HCT116 (cell line): ENCODE measurements at regions not wholly inside any gene's neighbourhood (a gene's known extent, or its start where the extent isn't known, plus 50 kb on each side); places are given as distances from the start of the nearest gene placed in this dataset.

Experiments used
- ATAC-seq: fragments of 200-7000 bp; cut with Tn5 transposase; 2 replicates; pipeline ENCODE4 v1.9.1; 2020; ENCODE audit warnings: mild to moderate bottlenecking, moderate library complexity
- BruUV-seq: library from RNA; stranded (reverse); fragments of 400-500 nt; replicated peaks from 2 replicates; lab custom pipeline; 2021; lab: Mats Ljungman, UMichigan
- CTCF ChIA-PET: fragments of 300-600 bp; sonication (Branson Sonifier 250); formaldehyde crosslinking; loops from one replicate; lab custom pipeline; 2021; ENCODE audit warnings: antibody characterized with exemption; lab: Charles Lee
- POLR2A ChIA-PET: fragments of 300-600, 350-600 bp; sonication (Branson Sonifier 250); formaldehyde crosslinking; loops from one replicate; lab custom pipeline; 2021; ENCODE audit warnings: antibody characterized with exemption; lab: Charles Lee
- RAD21 ChIA-PET, 2 experiments: fragments of 300-600 bp; sonication (Branson Sonifier 250); formaldehyde crosslinking; loops; one replicate each; lab custom pipeline; 2023; ENCODE audit warnings: low total read pairs in 2 of 2; ENCODE audit not compliant: uncharacterized antibody in 2 of 2, unreplicated experiment in 2 of 2, low non-redundant PET in 1 of 2; lab: Charles Lee
- DNase-seq: peaks from one replicate; pipeline ENCODE4 v3.0.0-alpha.2; 2010; ENCODE audit warnings: low read depth, low spot score
- H2AFZ ChIP-seq: fragments of 200-600 bp; shearing (Covaris generic), sonication (generic); 2 replicates; pipeline ENCODE4 v1.6.1; 2017; ENCODE audit warnings: low read depth, mixed run types, mixed read lengths, antibody characterized with exemption, low read length; ENCODE audit not compliant: poor library complexity, severe bottlenecking
- H3K27ac ChIP-seq: 2 replicates; pipeline ENCODE4 v1.5.1; 2012; ENCODE audit warnings: low read depth, low read length
- H3K27me3 ChIP-seq: fragments of 200-600 bp; sonication (generic); 2 replicates; pipeline ENCODE4 v1.6.1; 2016; ENCODE audit warnings: mixed run types, low read length, mixed read lengths; ENCODE audit not compliant: insufficient read depth
- H3K36me3 ChIP-seq, 2 experiments: fragments of 200-500 bp in 1 of 2; fragments of 200-600 bp in 1 of 2; sonication (Bioruptor generic) in 1 of 2; sonication (generic) in 1 of 2; 2 replicates each; pipeline versions ENCODE4 v1.5.1 to v1.6.1; 2014 to 2016; ENCODE audit warnings: low read length in 2 of 2, inconsistent platforms in 1 of 2, mixed read lengths in 1 of 2, mixed run types in 1 of 2; ENCODE audit not compliant: insufficient read depth in 2 of 2, control insufficient read depth in 1 of 2
- H3K4me1 ChIP-seq, 2 experiments: fragments of 200-600 bp in 1 of 2; sonication (generic) in 1 of 2; 2 replicates each; pipeline versions ENCODE4 v1.5.1 to v1.6.1; 2012 to 2017; ENCODE audit warnings: low read length in 2 of 2, inconsistent platforms in 1 of 2, mild to moderate bottlenecking in 1 of 2, mixed read lengths in 1 of 2, mixed run types in 1 of 2, moderate library complexity in 1 of 2; ENCODE audit not compliant: insufficient read depth in 2 of 2, control insufficient read depth in 1 of 2
- H3K4me2 ChIP-seq: fragments of 200-600 bp; sonication (generic); 2 replicates; pipeline ENCODE4 v1.6.1; 2017; ENCODE audit warnings: mixed run types, low read length, mixed read lengths
- H3K4me3 ChIP-seq, 2 experiments: fragments of 200-600 bp in 1 of 2; sonication (generic) in 1 of 2; replicated peaks in 1 of 2; 2 replicates each; pipeline ENCODE4 v1.5.1; 2011 to 2016; ENCODE audit warnings: low read length in 2 of 2, control low read depth in 1 of 2, low read depth in 1 of 2, mild to moderate bottlenecking in 1 of 2, mixed read lengths in 1 of 2, mixed run types in 1 of 2
- H3K79me2 ChIP-seq: fragments of 200-600 bp; sonication (generic); 2 replicates; pipeline ENCODE4 v1.6.1; 2017; ENCODE audit warnings: mild to moderate bottlenecking, mixed run types, low read length, moderate library complexity, mixed read lengths; ENCODE audit not compliant: insufficient read depth
- H3K9ac ChIP-seq: fragments of 200-600 bp; sonication (generic); 2 replicates; pipeline ENCODE4 v1.6.1; 2016; ENCODE audit warnings: low read length, mixed read lengths
- H3K9me2 ChIP-seq: fragments of 200-600 bp; sonication (generic), shearing (Covaris generic); 2 replicates; pipeline ENCODE4 v1.6.1; 2017; ENCODE audit warnings: mixed run types, mild to moderate bottlenecking, moderate library complexity; ENCODE audit not compliant: insufficient read depth
- H3K9me3 ChIP-seq, 2 experiments: fragments of 200-500 bp in 1 of 2; fragments of 200-600 bp in 1 of 2; sonication (Bioruptor generic) in 1 of 2; sonication (generic) in 1 of 2; 2 replicates each; pipeline ENCODE4 v1.6.1; 2014 to 2017; ENCODE audit warnings: low read length in 2 of 2, mixed read lengths in 2 of 2, inconsistent platforms in 1 of 2, low read depth in 1 of 2, mild to moderate bottlenecking in 1 of 2, mixed run types in 1 of 2, moderate library complexity in 1 of 2; ENCODE audit not compliant: control insufficient read depth in 1 of 2, insufficient read depth in 1 of 2
- H4K20me1 ChIP-seq: fragments of 200-600 bp; sonication (generic), shearing (Covaris generic); 2 replicates; pipeline ENCODE4 v1.6.1; 2017; ENCODE audit warnings: mixed run types, mild to moderate bottlenecking, moderate library complexity; ENCODE audit not compliant: insufficient read depth
- CBX3 ChIP-seq: IDR thresholded peaks from 2 replicates; pipeline ENCODE4 v1.6.1; 2012; ENCODE audit warnings: low read depth
- CEBPB ChIP-seq: IDR thresholded peaks from 2 replicates; pipeline ENCODE4 v1.6.1; 2012; ENCODE audit warnings: low read depth
- EGR1 ChIP-seq: IDR thresholded peaks from 2 replicates; pipeline ENCODE4 v1.6.1; 2012; ENCODE audit warnings: low read depth
- EZH2 ChIP-seq: fragments of 200-600 bp; sonication (generic); IDR thresholded peaks from 2 replicates; pipeline ENCODE4 v1.6.1; 2017; ENCODE audit warnings: antibody characterized with exemption, mixed run types
- EZH2phosphoT487 ChIP-seq: fragments of 200-600 bp; IDR thresholded peaks from 2 replicates; pipeline ENCODE4 v1.6.1; 2018; ENCODE audit warnings: antibody characterized with exemption, borderline replicate concordance
- FOSL1 ChIP-seq: IDR thresholded peaks from 2 replicates; pipeline ENCODE4 v1.6.1; 2012; ENCODE audit warnings: low read depth
- JUND ChIP-seq: IDR thresholded peaks from 2 replicates; pipeline ENCODE4 v1.6.1; 2012
- POLR2A ChIP-seq: IDR thresholded peaks from 2 replicates; pipeline ENCODE4 v1.7.0; 2011; ENCODE audit warnings: borderline replicate concordance; ENCODE audit not compliant: insufficient read depth, insufficient read length; ENCODE audit errors: extremely low read depth
- POLR2AphosphoS5 ChIP-seq: IDR thresholded peaks from 2 replicates; pipeline ENCODE4 v1.6.1; 2011; ENCODE audit warnings: mild to moderate bottlenecking, low read depth, low read length, moderate library complexity
- SIN3A ChIP-seq: IDR thresholded peaks from 2 replicates; pipeline ENCODE4 v1.6.1; 2012; ENCODE audit warnings: low read depth
- TCF7L2 ChIP-seq: IDR thresholded peaks from 2 replicates; pipeline ENCODE4 v1.7.0; 2011; ENCODE audit warnings: borderline replicate concordance, inconsistent platforms; ENCODE audit not compliant: insufficient read depth, insufficient read length; ENCODE audit errors: extremely low read depth
- YY1 ChIP-seq: IDR thresholded peaks from 2 replicates; pipeline ENCODE4 v1.6.1; 2011; ENCODE audit warnings: low read length, low read depth, moderate library complexity, mild to moderate bottlenecking; ENCODE audit not compliant: insufficient replicate concordance; ENCODE audit errors: extremely low read depth
- ZFX ChIP-seq: fragments of 450-650 bp; IDR thresholded peaks from 2 replicates; pipeline ENCODE4 v1.6.1; 2017
- intact Hi-C: fragments of 100-400 bp; cut with micrococcal nuclease; formaldehyde crosslinking; loops from 2 replicates; pipeline ENCODE4 v1.10.0; 2022
- TF ChIP-seq, protein P1 (sequence below): IDR thresholded peaks from 2 replicates; pipeline ENCODE4 v1.6.1; 2012
- TF ChIP-seq, protein P2 (sequence below): IDR thresholded peaks from 2 replicates; pipeline ENCODE4 v1.6.1; 2012
- TF ChIP-seq, protein P3 (sequence below): IDR thresholded peaks from 2 replicates; pipeline ENCODE4 v1.6.1; 2011; ENCODE audit warnings: mild to moderate bottlenecking, low read length, moderate library complexity; ENCODE audit not compliant: insufficient replicate concordance; ENCODE audit errors: extremely low read depth
- TF ChIP-seq, protein P4 (sequence below): IDR thresholded peaks from 2 replicates; pipeline ENCODE4 v1.6.1; 2012; ENCODE audit warnings: low read depth

DNA sequence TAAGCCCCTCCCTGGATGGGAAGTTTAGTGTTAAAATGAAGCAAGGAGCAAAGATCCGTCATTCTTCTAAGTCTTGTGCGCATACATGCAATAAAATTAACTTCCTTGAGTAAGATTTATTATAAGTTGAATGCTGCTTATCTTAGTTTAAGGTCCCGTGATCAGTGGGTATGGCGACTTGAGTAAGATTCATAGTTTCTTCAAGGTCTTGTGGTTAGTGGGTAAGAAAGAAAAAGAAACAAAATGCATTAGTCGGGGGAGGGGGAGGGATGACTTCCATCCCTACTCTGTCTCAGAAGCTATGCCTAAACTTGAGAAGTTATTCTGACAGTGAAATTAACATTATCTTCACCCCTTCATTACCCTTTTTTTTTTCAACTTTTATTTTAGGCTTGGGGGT is 127.3 kb upstream of the MAGEB16 start:
- DNase-seq (no peak), ATAC-seq (no peak)
- CTCF ChIA-PET, result no interaction called here
- H4K20me1 ChIP-seq, result no peaks in the 10 kb centered on the region
- H3K4me2 ChIP-seq, result no peak overlapping the region
- H3K9me2 ChIP-seq, result no peaks in the 10 kb centered on the region
- H3K9ac ChIP-seq, result no peak overlapping the region
- H3K36me3 ChIP-seq, result no peaks in the 10 kb centered on the region
- H3K79me2 ChIP-seq, result no peaks in the 10 kb centered on the region
- H3K4me1 ChIP-seq, result no peaks in the 10 kb centered on the region
- no peaks in the 10 kb centered on the region for H3K9me3 ChIP-seq
- no peak overlapping the region for H3K27ac ChIP-seq
- no peak overlapping the region for H2AFZ ChIP-seq
- no TSS peak for BruUV-seq
- intact Hi-C loops, result no loop called here
- H3K27me3 ChIP-seq, result no peaks in the 10 kb centered on the region
- RAD21 ChIA-PET, result no interaction called here
- POLR2A ChIA-PET, result no interaction called here
- TF ChIP-seq ZFX, result no peak
- no peak for TF ChIP-seq CBX3
- no peak for TF ChIP-seq TCF7L2
- no peak for TF ChIP-seq YY1
- no peak for TF ChIP-seq POLR2AphosphoS5
- TF ChIP-seq CEBPB, result no peak
- TF ChIP-seq, protein P1, sequence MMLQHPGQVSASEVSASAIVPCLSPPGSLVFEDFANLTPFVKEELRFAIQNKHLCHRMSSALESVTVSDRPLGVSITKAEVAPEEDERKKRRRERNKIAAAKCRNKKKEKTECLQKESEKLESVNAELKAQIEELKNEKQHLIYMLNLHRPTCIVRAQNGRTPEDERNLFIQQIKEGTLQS, result no peak
- TF ChIP-seq, protein P2, sequence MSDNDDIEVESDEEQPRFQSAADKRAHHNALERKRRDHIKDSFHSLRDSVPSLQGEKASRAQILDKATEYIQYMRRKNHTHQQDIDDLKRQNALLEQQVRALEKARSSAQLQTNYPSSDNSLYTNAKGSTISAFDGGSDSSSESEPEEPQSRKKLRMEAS, result no peak
- TF ChIP-seq EGR1, result no peak
- TF ChIP-seq EZH2, result no peak
- no peak overlapping the region for H3K4me3 ChIP-seq

DNA sequence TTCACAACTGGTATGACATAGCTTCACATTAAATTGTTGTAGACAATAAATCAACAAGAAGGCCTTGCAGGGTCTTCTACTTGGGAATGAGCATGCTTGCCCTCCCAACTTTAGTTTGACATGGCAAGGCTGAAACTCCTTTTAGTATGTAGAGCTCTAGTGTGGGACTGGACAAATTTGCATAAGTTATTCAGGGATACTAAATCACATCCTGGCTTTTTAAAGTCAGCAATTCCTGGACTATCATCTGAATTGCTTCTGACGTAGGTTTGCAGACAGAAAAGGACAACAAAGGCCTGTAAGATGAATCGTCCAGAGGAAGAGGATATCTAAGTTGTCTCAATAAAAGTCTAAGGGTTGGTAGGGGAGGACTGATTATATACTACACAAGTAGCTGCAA is 123.0 kb upstream of the MAGEB16 start:
- H3K27ac ChIP-seq, result no peak overlapping the region
- H3K4me3 ChIP-seq, result no peak overlapping the region
- H3K4me1 ChIP-seq, result no peaks in the 10 kb centered on the region
- DNase-seq (no peak), ATAC-seq (no peak)
- H3K9me2 ChIP-seq, result no peaks in the 10 kb centered on the region
- H3K27me3 ChIP-seq, result no peaks in the 10 kb centered on the region
- intact Hi-C loops, result no loop called here
- H4K20me1 ChIP-seq, result no peaks in the 10 kb centered on the region
- no peak overlapping the region for H3K4me2 ChIP-seq
- ChIA-PET CTCF (no interaction called here), RAD21 (no interaction called here), POLR2A (no interaction called here)
- BruUV-seq, result no TSS peak
- H3K9me3 ChIP-seq, result no peaks in the 10 kb centered on the region
- H3K36me3 ChIP-seq, result no peaks in the 10 kb centered on the region
- no peaks in the 10 kb centered on the region for H3K79me2 ChIP-seq
- no peak overlapping the region for H3K9ac ChIP-seq
- no peak overlapping the region for H2AFZ ChIP-seq
- no peak for TF ChIP-seq EZH2phosphoT487
- TF ChIP-seq FOSL1, result no peak
- no peak for TF ChIP-seq EZH2
- no peak for TF ChIP-seq EGR1
- TF ChIP-seq POLR2AphosphoS5, result no peak
- TF ChIP-seq JUND, result no peak
- TF ChIP-seq POLR2A, result no peak
- TF ChIP-seq, protein P3, sequence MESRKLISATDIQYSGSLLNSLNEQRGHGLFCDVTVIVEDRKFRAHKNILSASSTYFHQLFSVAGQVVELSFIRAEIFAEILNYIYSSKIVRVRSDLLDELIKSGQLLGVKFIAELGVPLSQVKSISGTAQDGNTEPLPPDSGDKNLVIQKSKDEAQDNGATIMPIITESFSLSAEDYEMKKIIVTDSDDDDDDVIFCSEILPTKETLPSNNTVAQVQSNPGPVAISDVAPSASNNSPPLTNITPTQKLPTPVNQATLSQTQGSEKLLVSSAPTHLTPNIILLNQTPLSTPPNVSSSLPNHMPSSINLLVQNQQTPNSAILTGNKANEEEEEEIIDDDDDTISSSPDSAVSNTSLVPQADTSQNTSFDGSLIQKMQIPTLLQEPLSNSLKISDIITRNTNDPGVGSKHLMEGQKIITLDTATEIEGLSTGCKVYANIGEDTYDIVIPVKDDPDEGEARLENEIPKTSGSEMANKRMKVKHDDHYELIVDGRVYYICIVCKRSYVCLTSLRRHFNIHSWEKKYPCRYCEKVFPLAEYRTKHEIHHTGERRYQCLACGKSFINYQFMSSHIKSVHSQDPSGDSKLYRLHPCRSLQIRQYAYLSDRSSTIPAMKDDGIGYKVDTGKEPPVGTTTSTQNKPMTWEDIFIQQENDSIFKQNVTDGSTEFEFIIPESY, result no peak
- TF ChIP-seq TCF7L2, result no peak
- TF ChIP-seq, protein P4, sequence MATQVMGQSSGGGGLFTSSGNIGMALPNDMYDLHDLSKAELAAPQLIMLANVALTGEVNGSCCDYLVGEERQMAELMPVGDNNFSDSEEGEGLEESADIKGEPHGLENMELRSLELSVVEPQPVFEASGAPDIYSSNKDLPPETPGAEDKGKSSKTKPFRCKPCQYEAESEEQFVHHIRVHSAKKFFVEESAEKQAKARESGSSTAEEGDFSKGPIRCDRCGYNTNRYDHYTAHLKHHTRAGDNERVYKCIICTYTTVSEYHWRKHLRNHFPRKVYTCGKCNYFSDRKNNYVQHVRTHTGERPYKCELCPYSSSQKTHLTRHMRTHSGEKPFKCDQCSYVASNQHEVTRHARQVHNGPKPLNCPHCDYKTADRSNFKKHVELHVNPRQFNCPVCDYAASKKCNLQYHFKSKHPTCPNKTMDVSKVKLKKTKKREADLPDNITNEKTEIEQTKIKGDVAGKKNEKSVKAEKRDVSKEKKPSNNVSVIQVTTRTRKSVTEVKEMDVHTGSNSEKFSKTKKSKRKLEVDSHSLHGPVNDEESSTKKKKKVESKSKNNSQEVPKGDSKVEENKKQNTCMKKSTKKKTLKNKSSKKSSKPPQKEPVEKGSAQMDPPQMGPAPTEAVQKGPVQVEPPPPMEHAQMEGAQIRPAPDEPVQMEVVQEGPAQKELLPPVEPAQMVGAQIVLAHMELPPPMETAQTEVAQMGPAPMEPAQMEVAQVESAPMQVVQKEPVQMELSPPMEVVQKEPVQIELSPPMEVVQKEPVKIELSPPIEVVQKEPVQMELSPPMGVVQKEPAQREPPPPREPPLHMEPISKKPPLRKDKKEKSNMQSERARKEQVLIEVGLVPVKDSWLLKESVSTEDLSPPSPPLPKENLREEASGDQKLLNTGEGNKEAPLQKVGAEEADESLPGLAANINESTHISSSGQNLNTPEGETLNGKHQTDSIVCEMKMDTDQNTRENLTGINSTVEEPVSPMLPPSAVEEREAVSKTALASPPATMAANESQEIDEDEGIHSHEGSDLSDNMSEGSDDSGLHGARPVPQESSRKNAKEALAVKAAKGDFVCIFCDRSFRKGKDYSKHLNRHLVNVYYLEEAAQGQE, result no peak
- TF ChIP-seq ZFX, result no peak
- TF ChIP-seq CEBPB, result no peak
- no peak for TF ChIP-seq SIN3A
